ENCODE measurements at regions not wholly inside any gene's neighbourhood (a gene's known extent, or its start where the extent isn't known, plus 50 kb on each side); places are given as distances from the start of the nearest gene placed in this dataset.

- no peaks in the 10 kb centered on the region for H3K36me3 Mint-ChIP-seq (ENCODE audit: unreplicated experiment)
- DNase-seq (ENCODE audit: extremely low spot score, unreplicated experiment) = no peak
These were observed 1623.2 kb downstream of the RPA4 start for GRCh38 chrX:98506907-98507306.

DNA sequence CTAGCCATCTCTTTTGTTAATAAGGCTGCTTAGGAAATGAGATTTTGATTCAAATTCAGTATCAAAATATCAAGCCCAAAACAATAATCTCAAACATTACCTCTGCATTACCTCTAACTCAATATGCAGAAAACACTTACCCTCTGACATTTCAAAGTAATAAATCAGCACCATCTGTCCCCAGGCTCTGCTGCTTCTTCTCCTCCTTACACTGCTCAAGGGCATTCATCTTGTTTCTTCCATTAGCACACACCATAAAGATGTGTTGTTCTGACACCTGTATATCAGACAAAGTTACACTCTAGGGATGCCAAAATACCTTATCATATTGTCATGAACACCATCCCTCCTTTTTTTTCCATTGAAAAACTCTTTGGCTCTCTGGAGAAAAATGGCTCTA lies 1630.3 kb downstream of the RPA4 start:
- no peak for DNase-seq (ENCODE audit: extremely low spot score, unreplicated experiment)
- no peak for TF ChIP-seq CTCF (IDR thresholded peaks at IDR 0.05)
- Mint-ChIP-seq H3K4me1 (ENCODE audit: unreplicated experiment) (no peaks in the 10 kb centered on the region), H3K4me3 (ENCODE audit: unreplicated experiment) (no peak overlapping the region), H3K9me3 (ENCODE audit: unreplicated experiment) (no peaks in the 10 kb centered on the region), H3K27me3 (ENCODE audit: unreplicated experiment) (no peaks in the 10 kb centered on the region), H3K36me3 (ENCODE audit: unreplicated experiment) (no peaks in the 10 kb centered on the region), H3K27ac (ENCODE audit: unreplicated experiment) (no peak overlapping the region)

More at GRCh38 chrX:98506907-98507306, 1623.2 kb downstream of the RPA4 start:
- Mint-ChIP-seq H3K4me3 (ENCODE audit: unreplicated experiment) (no peak overlapping the region), H3K27ac (ENCODE audit: unreplicated experiment) (no peak overlapping the region), H3K27me3 (ENCODE audit: unreplicated experiment) (no peaks in the 10 kb centered on the region), H3K9me3 (ENCODE audit: unreplicated experiment) (no peaks in the 10 kb centered on the region), H3K4me1 (ENCODE audit: unreplicated experiment) (no peaks in the 10 kb centered on the region)
- TF ChIP-seq CTCF (IDR thresholded peaks at IDR 0.05) = no peak

DNA sequence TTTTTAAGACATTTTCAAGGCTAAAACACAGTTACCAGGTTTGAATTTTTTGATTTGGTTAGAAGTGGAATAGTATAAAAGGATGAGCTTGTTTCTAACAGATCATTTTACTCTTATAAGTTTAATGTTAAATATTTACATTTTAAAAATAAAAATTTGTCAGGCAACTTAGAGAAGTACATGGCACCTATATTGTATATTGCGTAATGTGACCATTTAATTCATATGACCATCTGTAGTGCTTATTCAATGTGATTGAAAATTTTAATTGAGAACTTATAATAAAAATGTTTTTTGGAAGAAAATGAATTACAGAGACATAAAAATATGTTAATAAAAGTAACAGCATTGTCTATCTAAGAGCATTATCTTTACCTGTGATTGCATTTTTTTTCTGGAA lies 1632.4 kb downstream of the RPA4 start:
- Mint-ChIP-seq H3K27ac (ENCODE audit: unreplicated experiment) (no peak overlapping the region), H3K9me3 (ENCODE audit: unreplicated experiment) (no peaks in the 10 kb centered on the region), H3K4me1 (ENCODE audit: unreplicated experiment) (no peaks in the 10 kb centered on the region)

DNA sequence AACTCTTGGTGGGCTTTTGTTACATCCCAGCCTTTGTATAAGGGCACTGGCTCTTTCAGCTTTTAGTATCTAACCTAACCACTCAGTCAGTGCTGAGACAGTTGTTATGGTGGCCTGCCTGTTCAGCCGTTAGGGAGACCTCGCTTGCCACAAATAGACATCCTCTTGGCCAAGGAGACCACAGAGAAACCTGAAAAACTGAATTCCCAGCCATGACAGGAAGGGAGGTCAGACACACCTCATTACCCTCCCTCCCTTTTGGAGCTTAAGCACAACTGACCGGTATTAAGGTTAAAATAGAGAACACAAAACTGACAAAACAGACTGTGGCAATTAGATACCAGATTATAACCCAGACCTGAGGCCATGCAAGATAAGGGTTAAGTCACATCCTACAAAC lies 1639.3 kb downstream of the RPA4 start:
- no peaks in the 10 kb centered on the region for H3K27me3 Mint-ChIP-seq (ENCODE audit: unreplicated experiment)
- H3K27ac Mint-ChIP-seq (ENCODE audit: unreplicated experiment) = no peak overlapping the region
- H3K4me1 Mint-ChIP-seq (ENCODE audit: unreplicated experiment) = no peaks in the 10 kb centered on the region
- H3K4me3 Mint-ChIP-seq (ENCODE audit: unreplicated experiment) = no peak overlapping the region
- H3K9me3 Mint-ChIP-seq (ENCODE audit: unreplicated experiment) = peaks cover 7% of the 10 kb centered on the region
- H3K36me3 Mint-ChIP-seq (ENCODE audit: unreplicated experiment) = no peaks in the 10 kb centered on the region
- no peak for TF ChIP-seq CTCF (IDR thresholded peaks at IDR 0.05)
- no peak for DNase-seq (ENCODE audit: extremely low spot score, unreplicated experiment)

More for the DNA sequence above, 1632.4 kb downstream of the RPA4 start:
- TF ChIP-seq CTCF (IDR thresholded peaks at IDR 0.05) = no peak
- no peak overlapping the region for H3K4me3 Mint-ChIP-seq (ENCODE audit: unreplicated experiment)
- no peaks in the 10 kb centered on the region for H3K27me3 Mint-ChIP-seq (ENCODE audit: unreplicated experiment)
- no peak for DNase-seq (ENCODE audit: extremely low spot score, unreplicated experiment)
- no peaks in the 10 kb centered on the region for H3K36me3 Mint-ChIP-seq (ENCODE audit: unreplicated experiment)

DNA sequence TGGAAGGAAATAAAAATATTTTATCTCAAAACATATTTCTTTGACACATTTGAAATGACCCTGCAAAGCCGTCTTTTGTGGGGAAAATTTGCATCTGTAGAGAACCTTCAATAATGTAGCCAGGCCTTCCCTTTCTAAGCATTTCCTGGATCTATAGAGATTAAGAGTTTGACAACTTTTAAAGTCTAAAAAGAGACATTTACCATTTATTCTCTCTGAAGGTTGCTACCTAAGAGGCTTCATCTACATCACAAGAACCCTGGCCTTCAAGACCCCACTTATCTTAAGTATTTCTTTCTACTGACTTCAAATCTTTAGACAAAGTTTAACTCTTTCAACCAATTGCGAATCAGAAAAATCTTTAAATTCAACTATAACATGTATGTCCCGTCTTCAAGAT lies 1639.8 kb downstream of the RPA4 start:
- Mint-ChIP-seq H3K9me3 (ENCODE audit: unreplicated experiment) (peaks cover 12% of the 10 kb centered on the region), H3K27ac (ENCODE audit: unreplicated experiment) (no peak overlapping the region)

More for the DNA sequence above, 1639.8 kb downstream of the RPA4 start:
- DNase-seq (ENCODE audit: extremely low spot score, unreplicated experiment) = no peak
- Mint-ChIP-seq H3K4me1 (ENCODE audit: unreplicated experiment) (no peaks in the 10 kb centered on the region), H3K4me3 (ENCODE audit: unreplicated experiment) (no peak overlapping the region), H3K36me3 (ENCODE audit: unreplicated experiment) (no peaks in the 10 kb centered on the region), H3K27me3 (ENCODE audit: unreplicated experiment) (no peaks in the 10 kb centered on the region)
- no peak for TF ChIP-seq CTCF (IDR thresholded peaks at IDR 0.05)

Measured in osteocyte (in vitro differentiated cells).